Glutamatergic neuron (in vitro differentiated cells): ENCODE measurements at regions not wholly inside any gene's neighbourhood (a gene's known extent, or its start where the extent isn't known, plus 50 kb on each side); places are given as distances from the start of the nearest gene placed in this dataset.
"Not testable (repeated sequence)": the region's sequence is repeated elsewhere in the genome, so short reads cannot be mapped to it uniquely, and the experiment has no call there.

Experiments
- DNase-seq: peaks from one replicate; pipeline ENCODE4 v3.0.0; 2022
- H3K27ac Mint-ChIP-seq: one replicate; pipeline ENCODE4 v1.8.0; 2020; ENCODE audit warnings: mild to moderate bottlenecking, mixed read lengths, inconsistent platforms; ENCODE audit not compliant: unreplicated experiment
- H3K27me3 Mint-ChIP-seq: one replicate; pipeline ENCODE4 v1.8.0; 2020; ENCODE audit warnings: mild to moderate bottlenecking, moderate library complexity, mixed read lengths, inconsistent platforms; ENCODE audit not compliant: unreplicated experiment
- H3K36me3 Mint-ChIP-seq: one replicate; pipeline ENCODE4 v1.8.0; 2020; ENCODE audit warnings: mild to moderate bottlenecking, mixed read lengths, inconsistent platforms; ENCODE audit not compliant: unreplicated experiment
- H3K4me1 Mint-ChIP-seq: one replicate; pipeline ENCODE4 v1.8.0; 2020; ENCODE audit warnings: mild to moderate bottlenecking, low read depth, mixed read lengths, inconsistent platforms; ENCODE audit not compliant: unreplicated experiment
- H3K4me3 Mint-ChIP-seq: one replicate; pipeline ENCODE4 v1.8.0; 2020; ENCODE audit warnings: mild to moderate bottlenecking, mixed read lengths, inconsistent platforms; ENCODE audit not compliant: unreplicated experiment
- H3K9me3 Mint-ChIP-seq: one replicate; pipeline ENCODE4 v1.8.0; 2020; ENCODE audit warnings: mild to moderate bottlenecking, moderate library complexity, mixed read lengths, inconsistent platforms; ENCODE audit not compliant: unreplicated experiment
- TF ChIP-seq, protein P1 (sequence below): fragments of 200-600 bp; sonication (generic); IDR thresholded peaks from one replicate; pipeline ENCODE4 v1.5.0; 2021; ENCODE audit not compliant: partially characterized antibody, unreplicated experiment

DNA sequence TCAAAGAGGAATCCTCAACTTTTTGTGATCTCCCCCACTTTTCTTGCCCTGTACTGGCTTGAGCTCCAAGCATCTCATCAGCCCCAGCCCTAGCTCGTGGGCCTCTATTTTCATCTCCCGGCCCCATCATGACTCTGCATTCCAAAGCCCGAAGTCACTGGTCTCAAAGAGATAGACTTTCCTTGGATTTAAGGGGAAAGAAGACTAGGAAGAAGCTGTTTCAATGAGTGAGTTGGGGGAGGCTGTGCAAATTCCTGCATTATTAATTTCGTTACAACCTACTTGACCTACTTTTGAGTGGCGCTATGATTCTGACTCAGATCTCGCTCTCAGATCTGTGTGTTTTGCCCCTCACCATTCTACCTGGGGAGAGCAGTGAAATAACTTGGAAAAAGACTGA is 266.6 kb upstream of the TBL1XR1 start:
- Mint-ChIP-seq H3K4me1 (peaks cover 4% of the 10 kb centered on the region), H3K27ac (no peak overlapping the region)
- TF ChIP-seq, protein P1, sequence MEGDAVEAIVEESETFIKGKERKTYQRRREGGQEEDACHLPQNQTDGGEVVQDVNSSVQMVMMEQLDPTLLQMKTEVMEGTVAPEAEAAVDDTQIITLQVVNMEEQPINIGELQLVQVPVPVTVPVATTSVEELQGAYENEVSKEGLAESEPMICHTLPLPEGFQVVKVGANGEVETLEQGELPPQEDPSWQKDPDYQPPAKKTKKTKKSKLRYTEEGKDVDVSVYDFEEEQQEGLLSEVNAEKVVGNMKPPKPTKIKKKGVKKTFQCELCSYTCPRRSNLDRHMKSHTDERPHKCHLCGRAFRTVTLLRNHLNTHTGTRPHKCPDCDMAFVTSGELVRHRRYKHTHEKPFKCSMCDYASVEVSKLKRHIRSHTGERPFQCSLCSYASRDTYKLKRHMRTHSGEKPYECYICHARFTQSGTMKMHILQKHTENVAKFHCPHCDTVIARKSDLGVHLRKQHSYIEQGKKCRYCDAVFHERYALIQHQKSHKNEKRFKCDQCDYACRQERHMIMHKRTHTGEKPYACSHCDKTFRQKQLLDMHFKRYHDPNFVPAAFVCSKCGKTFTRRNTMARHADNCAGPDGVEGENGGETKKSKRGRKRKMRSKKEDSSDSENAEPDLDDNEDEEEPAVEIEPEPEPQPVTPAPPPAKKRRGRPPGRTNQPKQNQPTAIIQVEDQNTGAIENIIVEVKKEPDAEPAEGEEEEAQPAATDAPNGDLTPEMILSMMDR: no peak

DNA sequence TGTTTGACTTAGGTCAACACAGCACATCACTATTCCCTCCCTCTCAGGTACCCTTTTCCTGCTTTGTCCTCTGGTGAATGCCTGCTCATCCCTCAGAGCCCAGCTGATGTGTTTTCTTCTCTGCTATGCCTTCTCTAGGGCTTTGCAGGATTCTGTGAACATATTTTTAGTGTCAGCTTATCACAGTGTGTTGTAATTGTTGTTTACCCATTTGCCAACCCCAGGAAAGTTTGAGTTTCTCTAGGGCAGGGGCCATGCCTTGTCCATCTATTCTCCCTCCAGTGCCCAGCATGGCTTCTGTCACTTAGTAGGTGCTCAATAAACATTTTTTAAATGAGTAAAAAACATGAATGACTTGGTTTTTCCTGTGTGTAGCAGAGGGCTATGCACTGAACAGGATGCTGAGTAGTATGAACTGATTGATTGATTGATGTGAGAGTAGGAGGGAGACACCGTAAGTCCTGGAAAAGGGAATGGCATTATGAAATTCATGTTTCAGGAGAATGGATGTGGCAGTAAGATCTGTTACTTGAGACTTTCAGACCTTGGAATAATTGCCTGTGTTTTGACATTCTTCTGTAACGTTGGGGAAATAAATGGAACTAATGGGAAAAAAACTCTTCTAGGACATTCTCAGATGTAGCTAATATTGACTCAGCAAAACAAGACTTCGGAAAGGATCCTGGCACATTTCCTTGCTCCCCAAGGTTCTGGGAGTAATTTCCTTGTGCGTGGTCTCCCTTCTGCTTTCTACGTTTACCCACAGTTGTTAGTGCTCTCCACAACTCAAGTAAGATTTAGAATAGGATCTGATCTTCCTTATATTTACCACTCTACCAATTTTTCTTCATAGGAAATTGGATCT is 267.3 kb upstream of the TBL1XR1 start:
- TF ChIP-seq, protein P1: no peak
- H3K4me3 Mint-ChIP-seq: no peak overlapping the region
- peaks cover 4% of the 10 kb centered on the region for H3K4me1 Mint-ChIP-seq
- H3K27me3 Mint-ChIP-seq: no peaks in the 10 kb centered on the region
- no peaks in the 10 kb centered on the region for H3K9me3 Mint-ChIP-seq
- H3K27ac Mint-ChIP-seq: no peak overlapping the region
- DNase-seq: no peak
- H3K36me3 Mint-ChIP-seq: peaks cover 1% of the 10 kb centered on the region

More for the DNA sequence above, 266.6 kb upstream of the TBL1XR1 start:
- Mint-ChIP-seq H3K4me3 (no peak overlapping the region), H3K36me3 (no peaks in the 10 kb centered on the region), H3K27me3 (no peaks in the 10 kb centered on the region), H3K9me3 (no peaks in the 10 kb centered on the region)
- no peak for DNase-seq

DNA sequence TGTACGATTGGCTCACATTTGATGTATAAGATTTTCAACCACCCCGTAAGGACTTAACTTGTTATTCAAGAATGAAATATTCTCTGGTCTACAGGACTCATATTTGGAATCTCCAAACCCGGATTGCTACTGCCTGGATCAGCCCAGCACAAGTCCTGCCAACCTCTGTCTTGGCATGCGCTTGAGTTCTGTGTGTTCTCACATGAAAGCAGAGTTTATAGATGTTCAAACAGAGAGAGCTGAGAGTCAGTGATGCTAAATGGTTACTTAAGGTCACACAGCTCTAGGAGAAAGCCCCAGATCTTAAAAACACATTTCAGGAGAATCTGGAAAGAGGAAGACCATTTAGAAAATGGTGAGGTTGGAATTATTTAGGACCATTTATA is 268.0 kb upstream of the TBL1XR1 start:
- Mint-ChIP-seq H3K4me3 (no peak overlapping the region), H3K36me3 (peaks cover 4% of the 10 kb centered on the region), H3K27ac (no peak overlapping the region), H3K9me3 (no peaks in the 10 kb centered on the region), H3K4me1 (peaks cover 6% of the 10 kb centered on the region), H3K27me3 (no peaks in the 10 kb centered on the region)
- DNase-seq: no peak
- TF ChIP-seq, protein P1: no peak

DNA sequence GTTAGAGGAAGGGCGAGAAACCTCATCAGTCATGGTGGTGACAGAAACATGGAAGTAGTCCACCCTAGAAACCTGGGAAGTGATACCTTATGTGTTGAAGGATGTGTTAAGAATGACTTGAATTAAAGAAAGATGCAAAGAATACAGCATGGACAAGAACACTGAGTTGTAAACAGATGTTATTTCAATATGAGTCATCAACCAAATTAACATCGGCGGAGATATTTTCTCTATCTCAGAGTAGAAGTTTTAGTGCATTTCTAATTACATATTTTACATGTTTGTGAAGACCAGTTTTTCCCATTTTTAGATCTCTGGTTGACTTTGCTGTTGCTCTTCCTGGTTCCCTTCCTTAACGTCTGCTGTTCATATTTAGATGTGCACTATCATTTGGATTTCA is 268.8 kb upstream of the TBL1XR1 start:
- peaks cover 4% of the 10 kb centered on the region for H3K36me3 Mint-ChIP-seq
- H3K27me3 Mint-ChIP-seq: no peaks in the 10 kb centered on the region
- no peaks in the 10 kb centered on the region for H3K9me3 Mint-ChIP-seq
- H3K27ac Mint-ChIP-seq: no peak overlapping the region
- H3K4me3 Mint-ChIP-seq: no peak overlapping the region
- DNase-seq: no peak
- H3K4me1 Mint-ChIP-seq: peaks cover 6% of the 10 kb centered on the region
- TF ChIP-seq, protein P1: no peak

DNA sequence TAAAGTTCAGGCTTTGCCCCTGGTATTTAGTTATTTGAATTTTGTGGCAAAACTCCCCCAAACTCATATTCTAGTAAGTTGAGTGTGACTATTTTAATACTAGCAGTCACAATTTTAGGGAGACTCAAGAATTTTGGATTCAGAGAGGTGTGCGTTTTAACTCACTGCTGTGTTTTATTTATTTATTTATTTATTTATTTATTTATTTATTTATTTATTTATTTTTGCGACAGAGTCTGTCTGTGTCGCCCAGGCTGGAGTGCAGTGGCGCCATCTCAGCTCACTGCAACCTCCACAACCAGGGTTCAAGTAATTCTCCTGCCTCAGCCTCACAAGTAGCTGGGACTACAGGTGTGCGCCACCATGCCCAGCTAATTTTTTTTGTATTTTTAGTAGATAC is 269.3 kb upstream of the TBL1XR1 start:
- not testable (repeated sequence) for H3K9me3 Mint-ChIP-seq, H3K4me3 Mint-ChIP-seq, H3K27me3 Mint-ChIP-seq, H3K36me3 Mint-ChIP-seq, H3K27ac Mint-ChIP-seq, H3K4me1 Mint-ChIP-seq, DNase-seq
